ENCODE measurements at regions not wholly inside any gene's neighbourhood (a gene's known extent, or its start where the extent isn't known, plus 50 kb on each side); places are given as distances from the start of the nearest gene placed in this dataset.
A peak's percentile ranks its signal among the peaks of the same experiment; 100 is the strongest.

- DNase-seq = no peak
Observed at GRCh38 chr2:142220239-142220638, 89.4 kb upstream of the LRP1B start.

GRCh38 chr2:142218471-142218870 lies 87.7 kb upstream of the LRP1B start:
- peak; percentile 20 for DNase-seq

GRCh38 chr2:142217804-142218203 lies 87.0 kb upstream of the LRP1B start:
- DNase-seq = no peak

- no peak for DNase-seq
Observed at GRCh38 chr2:142200062-142200461, 69.2 kb upstream of the LRP1B start.

- DNase-seq = no peak
Observed at GRCh38 chr2:142199073-142199472, 68.3 kb upstream of the LRP1B start.

GRCh38 chr2:142190805-142191204 lies 60.0 kb upstream of the LRP1B start:
- DNase-seq = peak; percentile 34

- DNase-seq = no peak
Observed at GRCh38 chr2:142189501-142189900, 58.7 kb upstream of the LRP1B start.

GRCh38 chr2:142188562-142188961 lies 57.7 kb upstream of the LRP1B start:
- DNase-seq = no peak

- DNase-seq = no peak
Observed at GRCh38 chr2:142180820-142181533, 50.2 kb upstream of the LRP1B start.

Data from NCI-H226 (cell line).